Fibroblast of villous mesenchyme (primary cell): ENCODE measurements at regions not wholly inside any gene's neighbourhood (a gene's known extent, or its start where the extent isn't known, plus 50 kb on each side); places are given as distances from the start of the nearest gene placed in this dataset.

Source experiments
- DNase-seq: peaks from one replicate; pipeline ENCODE4 v3.0.0-alpha.2; 2010; ENCODE audit warnings: low read depth
- H3K4me3 ChIP-seq: 2 replicates; pipeline ENCODE4 v1.5.1; 2011; ENCODE audit warnings: low read depth, mild to moderate bottlenecking, low read length
- CTCF ChIP-seq: IDR thresholded peaks from 2 replicates; pipeline ENCODE4 v1.5.1; 2012; ENCODE audit warnings: low read depth, mild to moderate bottlenecking, low read length; ENCODE audit not compliant: insufficient read depth

GRCh38 chr15:39061952-39062464 lies 497.4 kb upstream of the RASGRP1 start:
- no peak for TF ChIP-seq CTCF

DNA sequence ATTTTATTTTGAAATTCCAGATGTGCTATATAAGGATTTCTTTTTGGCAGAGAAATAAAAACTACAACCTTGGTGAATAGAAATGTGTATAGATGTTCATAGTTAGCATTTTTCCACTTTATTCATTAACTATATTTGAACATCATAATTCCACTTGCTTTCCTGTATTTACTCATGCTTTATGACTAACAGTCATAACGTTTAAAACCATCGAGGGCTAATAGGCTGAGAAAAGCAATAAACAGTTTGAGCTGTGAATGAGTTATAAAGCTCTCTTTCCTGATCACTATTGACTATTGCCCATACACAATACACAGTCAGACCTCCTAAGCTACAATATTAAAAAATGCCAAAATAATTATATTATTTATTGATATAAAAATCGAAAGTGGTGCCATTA lies 502.1 kb upstream of the RASGRP1 start:
- no peak for TF ChIP-seq CTCF
- no peak for DNase-seq
- H3K4me3 ChIP-seq: no peak overlapping the region

More at GRCh38 chr15:39061952-39062464, 497.4 kb upstream of the RASGRP1 start:
- no peak for DNase-seq
- H3K4me3 ChIP-seq: no peak overlapping the region

GRCh38 chr15:39074341-39074985 lies 506.4 kb upstream of the THBS1 start:
- no peak for DNase-seq
- H3K4me3 ChIP-seq: no peak overlapping the region
- TF ChIP-seq CTCF: no peak

GRCh38 chr15:39075311-39075710 lies 505.6 kb upstream of the THBS1 start:
- DNase-seq: peak; percentile 17
- no peak overlapping the region for H3K4me3 ChIP-seq
- TF ChIP-seq CTCF: no peak

DNA sequence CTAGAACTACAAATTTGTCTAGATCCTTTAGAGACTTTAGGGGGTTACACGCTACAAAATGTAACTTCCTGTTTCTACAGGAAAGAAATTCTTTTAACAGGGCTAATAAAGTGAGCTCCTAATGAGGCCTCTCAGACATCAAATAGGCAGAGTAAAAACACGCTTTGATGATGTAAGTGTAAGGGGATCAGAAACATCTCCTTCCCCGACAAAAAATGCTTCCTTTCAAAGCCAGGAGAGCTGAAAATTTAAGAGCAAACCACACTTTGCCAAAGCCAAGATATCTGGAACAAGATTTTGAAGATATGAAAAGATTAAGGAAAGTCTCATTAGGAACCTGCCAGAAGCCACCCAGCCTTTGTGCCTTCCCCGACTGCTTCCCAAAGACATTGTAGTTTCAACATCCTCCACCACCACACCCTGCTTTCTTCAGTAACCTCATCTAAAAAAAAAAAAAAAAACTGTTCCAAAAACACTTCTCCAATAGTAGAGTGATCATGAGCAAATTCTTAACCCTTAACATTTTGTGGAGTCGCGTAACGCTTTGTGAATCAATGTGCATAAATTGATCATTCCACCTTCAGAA lies 505.0 kb upstream of the THBS1 start:
- no peak for TF ChIP-seq CTCF
- DNase-seq: peak; percentile 5
- H3K4me3 ChIP-seq: no peak overlapping the region

DNA sequence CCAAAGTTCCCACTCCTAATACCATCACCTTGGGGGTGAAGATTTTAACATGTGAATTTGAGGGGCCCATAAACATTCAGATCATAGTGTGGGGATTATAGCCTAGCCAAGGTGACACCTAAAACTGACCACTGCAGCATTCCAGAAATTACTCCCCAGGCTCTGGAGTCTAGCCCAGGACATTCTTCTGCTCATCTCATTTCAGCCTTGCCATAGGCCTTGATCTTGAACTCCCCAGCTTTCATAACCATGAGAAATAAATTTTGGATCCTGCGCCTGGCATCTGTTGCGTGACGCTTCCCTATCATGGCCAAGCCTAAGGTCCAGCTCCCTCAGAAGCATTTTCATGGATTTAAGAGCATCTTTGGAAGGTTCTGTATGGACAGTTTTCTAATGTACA lies 502.9 kb upstream of the THBS1 start:
- TF ChIP-seq CTCF: no peak
- DNase-seq: no peak
- H3K4me3 ChIP-seq: no peak overlapping the region

DNA sequence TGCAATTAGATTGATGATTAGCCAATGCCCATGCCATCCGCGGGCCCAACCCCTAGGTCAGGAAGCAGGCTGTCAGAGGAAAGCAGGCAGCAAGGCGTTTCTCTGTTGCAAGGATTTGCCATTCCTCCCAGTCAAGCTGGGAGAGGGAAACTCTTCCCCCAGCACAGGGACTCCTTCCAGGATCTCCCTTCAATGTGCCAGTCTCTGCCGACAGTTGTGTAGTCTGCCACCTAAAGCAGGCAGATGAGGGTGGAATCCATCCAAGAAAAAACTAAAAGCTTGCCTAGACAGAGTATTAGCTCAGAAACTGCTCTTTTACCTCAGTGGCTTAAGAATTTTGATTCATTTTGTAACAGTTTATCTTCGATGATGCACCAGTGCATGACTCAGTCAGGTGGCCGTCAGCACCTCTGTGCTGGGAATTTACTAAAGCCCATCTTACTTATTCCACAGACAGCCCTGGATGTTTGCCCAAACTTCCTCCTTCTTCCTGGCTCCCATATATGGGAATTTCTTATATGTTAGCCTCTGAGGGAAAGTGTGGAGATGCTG lies 501.5 kb upstream of the THBS1 start:
- no peak for TF ChIP-seq CTCF
- no peak overlapping the region for H3K4me3 ChIP-seq
- DNase-seq: peak; percentile 77
